T-helper 2 cell treated with Interferon-gamma antibody and Interleukin-4, amounts not matched to agents 5 μg/mL and 100 μg/mL, for 36 hours (primary cell): ENCODE measurements at regions not wholly inside any gene's neighbourhood (a gene's known extent, or its start where the extent isn't known, plus 50 kb on each side); places are given as distances from the start of the nearest gene placed in this dataset.
"Not testable (repeated sequence)": the region's sequence is repeated elsewhere in the genome, so short reads cannot be mapped to it uniquely, and the experiment has no call there.

ENCODE experiments used
- DNase-seq: peaks from one replicate; pipeline ENCODE4 v3.0.0; 2021; ENCODE audit warnings: low spot score
- H3K27ac Mint-ChIP-seq: one replicate; pipeline ENCODE4 v1.8.0; 2021; ENCODE audit warnings: mild to moderate bottlenecking, mixed read lengths
- H3K27me3 Mint-ChIP-seq: one replicate; pipeline ENCODE4 v1.8.0; 2021; ENCODE audit warnings: low read depth, mixed read lengths
- H3K36me3 Mint-ChIP-seq: one replicate; pipeline ENCODE4 v1.8.0; 2021; ENCODE audit warnings: low read depth, mixed read lengths
- H3K4me1 Mint-ChIP-seq: one replicate; pipeline ENCODE4 v1.8.0; 2021; ENCODE audit warnings: low read depth, mixed read lengths
- H3K4me3 Mint-ChIP-seq: one replicate; pipeline ENCODE4 v1.8.0; 2022; ENCODE audit warnings: mild to moderate bottlenecking, moderate library complexity, mixed read lengths
- H3K9me3 Mint-ChIP-seq: one replicate; pipeline ENCODE4 v1.8.0; 2021; ENCODE audit warnings: mixed read lengths

- Mint-ChIP-seq H3K27me3 (no peaks in the 10 kb centered on the region), H3K27ac (no peak overlapping the region), H3K36me3 (no peaks in the 10 kb centered on the region), H3K4me3 (no peak overlapping the region), H3K4me1 (no peaks in the 10 kb centered on the region), H3K9me3 (peaks cover 31% of the 10 kb centered on the region)
- no peak for DNase-seq
Measured at GRCh38 chr9:102519423-102519822, 475.7 kb upstream of the CYLC2 start.

DNA sequence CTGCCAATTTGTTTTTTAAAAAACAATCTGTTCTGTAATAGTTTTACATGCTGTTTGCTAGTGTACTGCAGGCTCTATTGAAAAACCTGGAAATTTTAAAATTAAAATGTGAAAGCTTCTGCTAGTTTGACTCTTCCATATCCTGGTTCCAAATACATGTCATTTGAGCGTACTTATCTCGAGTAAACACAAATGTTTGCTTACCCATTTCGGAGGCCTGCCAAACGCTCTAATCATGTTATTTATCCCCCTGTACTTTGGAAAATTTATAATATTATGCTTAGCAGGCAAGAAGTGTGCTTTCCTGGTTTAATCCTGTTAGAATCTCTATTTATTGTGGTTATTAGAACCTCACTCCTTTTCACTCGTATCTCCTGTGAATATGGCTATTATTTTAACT is 476.8 kb upstream of the CYLC2 start:
- no peak overlapping the region for H3K4me3 Mint-ChIP-seq
- H3K4me1 Mint-ChIP-seq, result no peaks in the 10 kb centered on the region
- DNase-seq, result no peak
- no peak overlapping the region for H3K27ac Mint-ChIP-seq
- H3K27me3 Mint-ChIP-seq, result no peaks in the 10 kb centered on the region
- peaks cover 29% of the 10 kb centered on the region for H3K9me3 Mint-ChIP-seq
- H3K36me3 Mint-ChIP-seq, result no peaks in the 10 kb centered on the region

DNA sequence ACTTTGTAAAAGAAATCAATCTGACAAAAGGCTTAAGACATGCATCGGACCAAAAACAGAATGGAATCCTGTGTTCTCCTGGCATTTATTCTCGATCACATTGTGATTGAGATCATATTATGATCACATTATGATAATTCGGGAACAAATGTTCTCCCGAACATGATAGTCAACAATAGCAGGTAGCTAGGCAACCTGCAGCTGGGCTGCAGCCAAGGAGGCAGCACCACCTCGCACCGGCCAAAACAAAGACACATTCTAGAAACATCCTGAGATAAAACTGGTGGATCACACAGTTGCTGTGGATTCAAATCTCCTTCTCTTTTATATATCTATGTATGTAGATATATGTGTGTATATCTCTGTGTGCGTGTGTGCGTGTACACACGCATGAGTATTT is 480.6 kb upstream of the CYLC2 start:
- Mint-ChIP-seq H3K36me3 (no peaks in the 10 kb centered on the region), H3K9me3 (peaks cover 20% of the 10 kb centered on the region), H3K27ac (no peak overlapping the region), H3K4me3 (no peak overlapping the region), H3K4me1 (no peaks in the 10 kb centered on the region), H3K27me3 (no peaks in the 10 kb centered on the region)
- DNase-seq, result no peak

DNA sequence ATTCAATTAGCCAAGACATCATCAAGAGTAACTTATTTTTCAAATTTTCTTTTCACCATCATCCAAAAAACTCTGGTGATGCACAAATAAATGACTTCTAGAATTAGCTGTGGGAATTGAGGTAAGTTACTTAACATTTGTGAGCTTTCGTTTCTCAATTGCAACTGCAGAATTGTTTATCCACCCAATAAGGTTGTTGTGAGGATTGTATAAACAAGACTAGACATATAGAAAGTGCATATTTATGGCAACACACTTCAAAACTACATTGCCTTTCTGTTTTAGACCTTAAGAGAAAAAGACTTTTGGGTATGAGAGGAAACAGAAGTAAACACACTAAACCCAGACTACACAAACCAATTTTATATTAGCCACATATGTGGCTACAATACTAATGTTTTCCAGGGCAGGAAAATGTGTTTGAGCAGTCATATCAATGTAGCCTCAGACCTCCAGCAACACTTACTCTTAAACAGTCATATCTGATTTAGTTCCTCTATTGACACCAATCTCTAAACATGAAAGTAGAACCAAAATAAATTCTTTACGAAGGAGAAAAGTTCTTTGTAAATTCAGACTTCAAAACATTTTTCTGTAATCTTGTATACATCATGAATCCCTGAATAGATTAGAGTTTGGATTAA is 488.0 kb upstream of the CYLC2 start:
- DNase-seq, result no peak
- H3K4me3 Mint-ChIP-seq, result no peak overlapping the region
- H3K27ac Mint-ChIP-seq, result no peak overlapping the region
- H3K9me3 Mint-ChIP-seq, result peaks cover 3% of the 10 kb centered on the region
- H3K27me3 Mint-ChIP-seq, result no peaks in the 10 kb centered on the region
- H3K36me3 Mint-ChIP-seq, result no peaks in the 10 kb centered on the region
- H3K4me1 Mint-ChIP-seq, result no peaks in the 10 kb centered on the region

GRCh38 chr9:102506406-102506805 is 488.7 kb upstream of the CYLC2 start:
- no peaks in the 10 kb centered on the region for H3K4me1 Mint-ChIP-seq
- H3K36me3 Mint-ChIP-seq, result no peaks in the 10 kb centered on the region
- no peaks in the 10 kb centered on the region for H3K27me3 Mint-ChIP-seq
- DNase-seq, result no peak
- H3K4me3 Mint-ChIP-seq, result no peak overlapping the region
- H3K27ac Mint-ChIP-seq, result no peak overlapping the region
- peaks cover 3% of the 10 kb centered on the region for H3K9me3 Mint-ChIP-seq

GRCh38 chr9:102499468-102499867 is 495.7 kb upstream of the CYLC2 start:
- peaks cover 22% of the 10 kb centered on the region for H3K9me3 Mint-ChIP-seq
- H3K4me1 Mint-ChIP-seq, result no peaks in the 10 kb centered on the region
- H3K27ac Mint-ChIP-seq, result no peak overlapping the region
- H3K36me3 Mint-ChIP-seq, result no peaks in the 10 kb centered on the region
- no peak overlapping the region for H3K4me3 Mint-ChIP-seq
- no peaks in the 10 kb centered on the region for H3K27me3 Mint-ChIP-seq
- no peak for DNase-seq

DNA sequence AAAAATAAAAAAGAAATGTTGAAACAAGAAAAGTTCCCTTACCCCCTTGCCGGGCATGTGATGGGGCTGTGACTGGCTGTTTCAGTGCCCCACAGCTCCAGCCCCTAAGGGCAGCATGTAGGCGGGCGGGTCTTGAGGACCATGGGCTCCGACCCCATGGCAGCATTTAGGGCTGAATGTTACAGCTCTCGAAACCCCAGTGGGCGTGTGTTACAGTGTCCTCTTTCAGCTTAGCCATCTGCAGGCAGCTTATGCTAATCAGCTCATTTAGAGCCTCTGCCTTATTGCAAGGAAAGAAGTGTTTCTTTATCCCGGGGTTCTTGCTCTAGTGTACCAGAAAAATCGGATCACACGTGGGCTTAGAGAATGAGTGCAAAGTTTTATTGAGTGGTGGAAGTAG is 497.4 kb upstream of the CYLC2 start:
- Mint-ChIP-seq H3K9me3 (peaks cover 23% of the 10 kb centered on the region), H3K27me3 (no peaks in the 10 kb centered on the region), H3K36me3 (no peaks in the 10 kb centered on the region), H3K4me1 (no peaks in the 10 kb centered on the region), H3K27ac (no peak overlapping the region), H3K4me3 (no peak overlapping the region)
- no peak for DNase-seq

- H3K4me1 Mint-ChIP-seq, H3K27ac Mint-ChIP-seq, H3K27me3 Mint-ChIP-seq, H3K4me3 Mint-ChIP-seq, H3K9me3 Mint-ChIP-seq, DNase-seq, H3K36me3 Mint-ChIP-seq: not testable (repeated sequence)
Measured at GRCh38 chr9:102486976-102487375, 508.2 kb upstream of the CYLC2 start.

- H3K9me3 Mint-ChIP-seq, result peaks cover 13% of the 10 kb centered on the region
- H3K36me3 Mint-ChIP-seq, result no peaks in the 10 kb centered on the region
- H3K4me3 Mint-ChIP-seq, result no peak overlapping the region
- DNase-seq, result no peak
- no peak overlapping the region for H3K27ac Mint-ChIP-seq
- H3K4me1 Mint-ChIP-seq, result no peaks in the 10 kb centered on the region
- no peaks in the 10 kb centered on the region for H3K27me3 Mint-ChIP-seq
Measured at GRCh38 chr9:102483651-102484050, 511.5 kb upstream of the CYLC2 start.

DNA sequence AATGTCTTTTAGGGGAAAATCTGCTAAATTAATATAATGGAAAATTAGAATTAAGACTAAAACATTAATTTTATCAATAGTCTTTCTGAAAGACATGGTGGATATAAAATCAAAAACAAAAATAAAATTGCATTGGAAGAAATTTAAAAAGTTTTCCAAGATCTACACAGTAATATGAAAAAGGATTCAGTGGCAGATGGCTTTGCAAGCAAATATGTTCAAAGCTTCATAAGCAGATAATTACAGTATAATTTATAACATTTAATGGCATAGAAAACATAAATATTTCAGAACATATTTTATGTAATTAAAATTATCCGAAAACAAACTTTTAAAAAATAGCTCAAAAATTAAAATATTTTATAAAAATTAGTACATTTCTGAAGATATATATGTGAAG is 512.4 kb upstream of the CYLC2 start:
- no peaks in the 10 kb centered on the region for H3K4me1 Mint-ChIP-seq
- no peak overlapping the region for H3K4me3 Mint-ChIP-seq
- H3K36me3 Mint-ChIP-seq, result no peaks in the 10 kb centered on the region
- H3K27me3 Mint-ChIP-seq, result no peaks in the 10 kb centered on the region
- DNase-seq, result no peak
- H3K9me3 Mint-ChIP-seq, result peaks cover 15% of the 10 kb centered on the region
- no peak overlapping the region for H3K27ac Mint-ChIP-seq

GRCh38 chr9:102479191-102479590 is 515.9 kb upstream of the CYLC2 start:
- Mint-ChIP-seq H3K4me3 (no peak overlapping the region), H3K27me3 (no peaks in the 10 kb centered on the region), H3K4me1 (no peaks in the 10 kb centered on the region), H3K36me3 (no peaks in the 10 kb centered on the region), H3K9me3 (peaks cover 11% of the 10 kb centered on the region), H3K27ac (no peak overlapping the region)
- DNase-seq, result no peak

GRCh38 chr9:102474357-102474756 is 520.8 kb upstream of the CYLC2 start:
- peaks cover 6% of the 10 kb centered on the region for H3K9me3 Mint-ChIP-seq
- no peak for DNase-seq
- no peak overlapping the region for H3K27ac Mint-ChIP-seq
- no peaks in the 10 kb centered on the region for H3K4me1 Mint-ChIP-seq
- no peaks in the 10 kb centered on the region for H3K27me3 Mint-ChIP-seq
- no peaks in the 10 kb centered on the region for H3K36me3 Mint-ChIP-seq
- no peak overlapping the region for H3K4me3 Mint-ChIP-seq

GRCh38 chr9:102469430-102469829 is 525.7 kb upstream of the CYLC2 start:
- not testable (repeated sequence) for H3K4me1 Mint-ChIP-seq, H3K27me3 Mint-ChIP-seq, H3K4me3 Mint-ChIP-seq, H3K27ac Mint-ChIP-seq, H3K36me3 Mint-ChIP-seq, DNase-seq
- peaks cover 15% of the 10 kb centered on the region for H3K9me3 Mint-ChIP-seq

- H3K4me3 Mint-ChIP-seq, result no peak overlapping the region
- H3K4me1 Mint-ChIP-seq, result no peaks in the 10 kb centered on the region
- DNase-seq, result no peak
- H3K27me3 Mint-ChIP-seq, result no peaks in the 10 kb centered on the region
- H3K27ac Mint-ChIP-seq, result no peak overlapping the region
- H3K9me3 Mint-ChIP-seq, result peaks cover 28% of the 10 kb centered on the region
- H3K36me3 Mint-ChIP-seq, result no peaks in the 10 kb centered on the region
Measured at GRCh38 chr9:102461156-102461819, 533.8 kb upstream of the CYLC2 start.

GRCh38 chr9:102459828-102460227 is 535.3 kb upstream of the CYLC2 start:
- Mint-ChIP-seq H3K9me3 (peaks cover 22% of the 10 kb centered on the region), H3K4me3 (no peak overlapping the region), H3K27ac (no peak overlapping the region), H3K27me3 (no peaks in the 10 kb centered on the region), H3K4me1 (no peaks in the 10 kb centered on the region), H3K36me3 (no peaks in the 10 kb centered on the region)
- no peak for DNase-seq
